ENCODE measurements at regions not wholly inside any gene's neighbourhood (a gene's known extent, or its start where the extent isn't known, plus 50 kb on each side); places are given as distances from the start of the nearest gene placed in this dataset.

GRCh38 chr3:167160781-167161180 lies 219.3 kb downstream of the ZBBX start:
- no peak for TF ChIP-seq ZNF384 (IDR thresholded peaks at IDR 0.05)
- no peak for TF ChIP-seq BHLHE40 (IDR thresholded peaks at IDR 0.05; ENCODE audit: borderline replicate concordance)
- TF ChIP-seq ELF4 (IDR thresholded peaks at IDR 0.05), result no peak
- TF ChIP-seq NFRKB (IDR thresholded peaks at IDR 0.05), result no peak
- TF ChIP-seq PKNOX1 (IDR thresholded peaks at IDR 0.05), result no peak
- TF ChIP-seq TARDBP (IDR thresholded peaks at IDR 0.05), result no peak
- no peak for TF ChIP-seq LEF1 (IDR thresholded peaks at IDR 0.05; ENCODE audit: borderline replicate concordance)
- TF ChIP-seq FOXK2 (IDR thresholded peaks at IDR 0.05), result no peak
- no peak for TF ChIP-seq SP1 (IDR thresholded peaks at IDR 0.05)
- no peak for TF ChIP-seq FOXA1 (IDR thresholded peaks at IDR 0.05)
- no peak for TF ChIP-seq L3MBTL2 (conservative IDR thresholded peaks at IDR 0.05)
- no peak for TF ChIP-seq ARNT (IDR thresholded peaks at IDR 0.05)
- no peak for TF ChIP-seq SUZ12 (IDR thresholded peaks at IDR 0.05)
